H1 (cell line): ENCODE measurements at regions not wholly inside any gene's neighbourhood (a gene's known extent, or its start where the extent isn't known, plus 50 kb on each side); places are given as distances from the start of the nearest gene placed in this dataset.

ENCODE experiments used
- CTCF ChIA-PET: fragments of 300-600 bp; sonication (Branson Sonifier 250); formaldehyde crosslinking; loops from one replicate; lab custom pipeline; 2021; ENCODE audit not compliant: partially characterized antibody; lab: Charles Lee
- POLR2A ChIA-PET: fragments of 300-600 bp; sonication (Branson Sonifier 250); formaldehyde crosslinking; loops from one replicate; lab custom pipeline; 2021; ENCODE audit warnings: inconsistent platforms; ENCODE audit not compliant: partially characterized antibody; lab: Charles Lee
- DNase-seq, 2 experiments: peaks; one replicate each; pipeline versions ENCODE4 v3.0.0 to v3.0.0-alpha.2; 2010 to 2022; ENCODE audit warnings: low spot score in 2 of 2, low read depth in 1 of 2, mixed read lengths in 1 of 2
- FAIRE-seq: peaks from 2 replicates; lab custom pipeline; 2011; peaks lifted over from hg19 to GRCh38; lab: Jason Lieb, UNC
- H2AFZ ChIP-seq: 2 replicates; pipeline ENCODE4 v1.8.1; 2012; ENCODE audit warnings: low read length, inconsistent platforms
- H2AK5ac ChIP-seq: 2 replicates; pipeline ENCODE4 v1.6.1; 2013; ENCODE audit warnings: low read depth, low read length
- H2BK120ac ChIP-seq: replicated peaks from 2 replicates; pipeline ENCODE3; 2013; ENCODE audit warnings: low read depth, low read length, inconsistent platforms
- H2BK12ac ChIP-seq: 2 replicates; pipeline ENCODE4 v1.6.1; 2013; ENCODE audit warnings: low read depth, low read length
- H2BK15ac ChIP-seq: 2 replicates; pipeline ENCODE4 v1.6.1; 2013; ENCODE audit warnings: low read length
- H2BK20ac ChIP-seq: 2 replicates; pipeline ENCODE4 v1.6.1; 2013; ENCODE audit warnings: low read length
- H2BK5ac ChIP-seq: 2 replicates; pipeline ENCODE4 v1.6.1; 2013; ENCODE audit warnings: low read depth, low read length
- H3K14ac ChIP-seq: 2 replicates; pipeline ENCODE4 v1.6.1; 2013; ENCODE audit warnings: inconsistent platforms; ENCODE audit not compliant: insufficient read length
- H3K18ac ChIP-seq: 2 replicates; pipeline ENCODE4 v1.6.1; 2013; ENCODE audit warnings: low read length; ENCODE audit errors: extremely low read depth
- H3K23ac ChIP-seq: 2 replicates; pipeline ENCODE4 v1.6.1; 2013; ENCODE audit warnings: inconsistent platforms; ENCODE audit not compliant: insufficient read length
- H3K23me2 ChIP-seq: 2 replicates; pipeline ENCODE4 v1.6.1; 2013; ENCODE audit warnings: low read depth, low read length
- H3K27ac ChIP-seq: 2 replicates; pipeline ENCODE4 v1.6.1; 2011; ENCODE audit warnings: low read depth, low read length, inconsistent platforms
- H3K27me3 ChIP-seq, 4 experiments: replicated peaks in 1 of 4; 1 replicate in 1 of 4; 2 replicates in 3 of 4; pipeline versions ENCODE4 v1.6.1 to v1.8.1; 2011 to 2013; ENCODE audit warnings: low read length in 3 of 4, mild to moderate bottlenecking in 3 of 4, inconsistent platforms in 2 of 4, mixed read lengths in 2 of 4, moderate library complexity in 1 of 4; ENCODE audit not compliant: control insufficient read depth in 3 of 4, insufficient read depth in 3 of 4; ENCODE audit errors: extremely low read depth in 1 of 4
- H3K36me3 ChIP-seq, 4 experiments: 2 replicates each; pipeline versions ENCODE4 v1.6.1 to v1.8.1; 2011 to 2013; ENCODE audit warnings: mild to moderate bottlenecking in 4 of 4, low read length in 3 of 4, moderate library complexity in 2 of 4, control low read depth in 1 of 4, inconsistent platforms in 1 of 4; ENCODE audit not compliant: insufficient read depth in 4 of 4, control insufficient read depth in 2 of 4
- H3K4ac ChIP-seq: replicated peaks from 2 replicates; pipeline ENCODE3; 2013; ENCODE audit warnings: low read length, low read depth, mixed read lengths, inconsistent platforms; ENCODE audit not compliant: insufficient read length
- H3K4me1 ChIP-seq, 4 experiments: replicated peaks in 1 of 4; 1 replicate in 1 of 4; 2 replicates in 3 of 4; pipeline versions ENCODE4 v1.6.1 to v1.8.1; 2011 to 2013; ENCODE audit warnings: low read length in 3 of 4, inconsistent platforms in 2 of 4, mixed read lengths in 1 of 4; ENCODE audit not compliant: insufficient read depth in 4 of 4, control insufficient read depth in 3 of 4
- H3K4me2 ChIP-seq, 2 experiments: 2 replicates each; pipeline versions ENCODE4 v1.6.1 to v1.8.1; 2011 to 2013; ENCODE audit warnings: low read depth in 2 of 2, low read length in 2 of 2, control low read depth in 1 of 2, inconsistent platforms in 1 of 2, mild to moderate bottlenecking in 1 of 2; ENCODE audit not compliant: insufficient read depth in 1 of 2
- H3K4me3 ChIP-seq, 4 experiments: fragments of 200-600, 300-600 bp in 1 of 4; sonication (generic), shearing (Covaris generic), sonication (Bioruptor Twin) in 1 of 4; 2 replicates each; pipeline versions ENCODE4 v1.5.1 to v1.8.1; 2011 to 2016; ENCODE audit warnings: low read length in 4 of 4, low read depth in 3 of 4, control low read depth in 2 of 4, inconsistent platforms in 2 of 4, mild to moderate bottlenecking in 2 of 4, mixed read lengths in 1 of 4, moderate library complexity in 1 of 4; ENCODE audit not compliant: insufficient read depth in 2 of 4; ENCODE audit errors: extremely low read depth in 1 of 4
- H3K56ac ChIP-seq: replicated peaks from 2 replicates; pipeline ENCODE3; 2013; ENCODE audit warnings: low read depth, mild to moderate bottlenecking, mixed read lengths, low read length, inconsistent platforms; ENCODE audit not compliant: insufficient read length
- H3K79me1 ChIP-seq: 2 replicates; pipeline ENCODE4 v1.6.1; 2013; ENCODE audit warnings: low read depth, low read length, control low read depth
- H3K79me2 ChIP-seq, 2 experiments: 2 replicates each; pipeline versions ENCODE4 v1.6.1 to v1.8.1; 2012 to 2013; ENCODE audit warnings: low read length in 2 of 2, mild to moderate bottlenecking in 2 of 2, inconsistent platforms in 1 of 2; ENCODE audit not compliant: insufficient read depth in 2 of 2, control insufficient read depth in 1 of 2
- H3K9ac ChIP-seq, 4 experiments: replicated peaks in 1 of 4; 1 replicate in 1 of 4; 2 replicates in 3 of 4; pipeline versions ENCODE4 v1.6.1 to v1.8.1; 2011 to 2013; ENCODE audit warnings: low read depth in 3 of 4, low read length in 3 of 4, control low read depth in 2 of 4, mild to moderate bottlenecking in 2 of 4, moderate library complexity in 2 of 4, inconsistent platforms in 1 of 4; ENCODE audit errors: extremely low read depth in 1 of 4
- H3K9me3 ChIP-seq, 2 experiments: 2 replicates each; pipeline versions ENCODE4 v1.6.1 to v1.8.1; 2012 to 2013; ENCODE audit warnings: mild to moderate bottlenecking in 2 of 2, moderate library complexity in 2 of 2, control low read depth in 1 of 2, inconsistent platforms in 1 of 2, low read depth in 1 of 2, low read length in 1 of 2, mixed read lengths in 1 of 2; ENCODE audit not compliant: insufficient read depth in 2 of 2
- H4K20me1 ChIP-seq, 2 experiments: replicated peaks in 1 of 2; 2 replicates each; pipeline versions ENCODE3 to v1.8.1; 2011 to 2013; ENCODE audit warnings: inconsistent platforms in 2 of 2, low read length in 2 of 2, mild to moderate bottlenecking in 1 of 2; ENCODE audit not compliant: insufficient read depth in 2 of 2, control insufficient read depth in 1 of 2
- H4K5ac ChIP-seq: 2 replicates; pipeline ENCODE4 v1.6.1; 2013; ENCODE audit warnings: low read length, low read depth, mixed read lengths, inconsistent platforms; ENCODE audit not compliant: insufficient read length
- H4K8ac ChIP-seq: 2 replicates; pipeline ENCODE4 v1.8.0; 2013; ENCODE audit warnings: mild to moderate bottlenecking, moderate library complexity, low read length, inconsistent platforms; ENCODE audit not compliant: insufficient read depth; ENCODE audit errors: extremely low read depth
- H4K91ac ChIP-seq: replicated peaks from 2 replicates; pipeline ENCODE3; 2013; ENCODE audit warnings: low read length, mixed read lengths, inconsistent platforms; ENCODE audit not compliant: insufficient read length
- CBX8 ChIP-seq: fragments of 300-800, 300-1000 bp; sonication (generic); IDR thresholded peaks from 2 replicates; pipeline ENCODE4 v1.7.1; 2016; ENCODE audit warnings: low read depth, low read length, borderline replicate concordance
- FOSL1 ChIP-seq: IDR thresholded peaks from 2 replicates; pipeline ENCODE4 v1.6.1; 2011; ENCODE audit warnings: mild to moderate bottlenecking, low read depth, low read length, moderate library complexity; ENCODE audit not compliant: insufficient read depth
- POLR2A ChIP-seq, 2 experiments: IDR thresholded peaks; 1 replicate in 1 of 2; 2 replicates in 1 of 2; pipeline ENCODE4 v1.6.1; 2011; ENCODE audit warnings: low read depth in 2 of 2, low read length in 2 of 2, mild to moderate bottlenecking in 2 of 2; ENCODE audit errors: control extremely low read depth in 1 of 2
- WGBS, 2 experiments: shearing (Covaris generic) in 1 of 2; methylation state at CpG; one replicate each; pipeline versions ENCODE4 v1.1.6 to v1.1.7; 2013 to 2015; ENCODE audit warnings: low lambda C conversion rate in 2 of 2, mixed read lengths in 2 of 2, inconsistent platforms in 1 of 2, low coverage in 1 of 2, missing lambda C conversion rate in 1 of 2; ENCODE audit not compliant: insufficient replicate concordance in 2 of 2, insufficient coverage in 1 of 2, insufficient read length in 1 of 2; ENCODE audit errors: extremely low coverage in 1 of 2, missing lambda C conversion rate in 1 of 2; 5-methylcytosine and 5-hydroxymethylcytosine counted together

DNA sequence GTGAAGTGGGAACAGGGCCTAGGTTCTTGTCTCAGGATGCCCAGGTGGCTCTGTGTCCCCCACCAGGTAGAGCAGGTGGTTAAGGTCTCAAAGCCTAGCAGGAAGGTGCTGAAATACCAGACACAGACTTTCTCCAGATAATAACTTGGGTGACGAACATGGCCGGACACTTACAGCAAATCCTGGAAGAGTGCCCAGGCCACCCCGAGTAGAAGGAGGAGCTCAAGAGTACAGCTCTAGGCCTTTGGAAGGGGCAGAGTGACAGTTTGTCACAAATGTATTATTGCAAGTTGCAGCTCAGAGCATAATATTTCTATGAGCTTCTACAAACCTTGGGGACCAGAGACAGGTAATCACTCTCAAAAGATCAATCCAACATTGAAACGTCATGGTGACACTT is 251.6 kb upstream of the SOX4 start:
- Histone ChIP-seq H2AK5ac (no peak overlapping the region), H3K4me2 (no peak overlapping the region), H2BK120ac (no peak overlapping the region), H3K18ac (no peak overlapping the region), H3K27ac (no peak overlapping the region), H4K91ac (no peak overlapping the region), H2BK12ac (no peak overlapping the region), H4K5ac (no peak overlapping the region), H3K23me2 (no peaks in the 10 kb centered on the region; the same call in 1 of the 2 replicates), H3K36me3 (no peaks in the 10 kb centered on the region), H2BK15ac (no peak overlapping the region), H3K4me1 (no peaks in the 10 kb centered on the region), H3K56ac (no peak overlapping the region), H3K4ac (no peak overlapping the region), H3K79me1 (no peaks in the 10 kb centered on the region), H3K14ac (no peak overlapping the region), H3K27me3 (no peaks in the 10 kb centered on the region), H3K23ac (no peak overlapping the region), H4K20me1 (no peaks in the 10 kb centered on the region), H3K9ac (no peak overlapping the region), H4K8ac (no peak overlapping the region), H2BK20ac (no peak overlapping the region), H3K79me2 (no peaks in the 10 kb centered on the region), H2AFZ (no peak overlapping the region), H3K9me3 (no peaks in the 10 kb centered on the region), H2BK5ac (no peak overlapping the region), H3K4me3 (no peak overlapping the region)
- no peak for FAIRE-seq
- TF ChIP-seq CBX8 (no peak), FOSL1 (no peak), POLR2A (IDR thresholded peaks at IDR 0.05; ENCODE audit: control extremely low read depth in 1 of 2, low read depth in 2 of 2, low read length in 2 of 2) (no peak)
- ChIA-PET POLR2A (no interaction called here), CTCF (interaction anchor here (2.5 kb wide), 1 partner anchor 9 kb away, joined by 10 read pairs; no protein-coding TSS in a partner anchor)
- DNase-seq = no peak
- WGBS, 2 experiments = 87% methylated on average over 4 of the region's 4 CpGs; no CpG with 5 or more reads in 1 of the 2 experiments
